HG02852 (cell line): ENCODE measurements at regions not wholly inside any gene's neighbourhood (a gene's known extent, or its start where the extent isn't known, plus 50 kb on each side); places are given as distances from the start of the nearest gene placed in this dataset.

Experiments used
- ATAC-seq: cut with Tn5 transposase; IDR thresholded peaks from one replicate; pipeline ENCODE4 v1.9.1; 2021; ENCODE audit warnings: mild to moderate bottlenecking, moderate library complexity; ENCODE audit not compliant: unreplicated experiment

- ATAC-seq, result no peak
These were observed 59.8 kb upstream of the FHIT start for GRCh38 chr3:61311044-61311443.

GRCh38 chr3:61315871-61316270, 64.6 kb upstream of the FHIT start:
- ATAC-seq, result no peak

GRCh38 chr3:61323094-61323493, 71.8 kb upstream of the FHIT start:
- no peak for ATAC-seq

- no peak for ATAC-seq
These were observed 80.8 kb upstream of the FHIT start for GRCh38 chr3:61331929-61332552.

GRCh38 chr3:61333192-61333961, 82.1 kb upstream of the FHIT start:
- ATAC-seq, result no peak

GRCh38 chr3:61334783-61335182, 83.5 kb upstream of the FHIT start:
- ATAC-seq, result no peak

GRCh38 chr3:61340931-61341461, 89.7 kb upstream of the FHIT start:
- no peak for ATAC-seq

GRCh38 chr3:61343543-61343942, 92.3 kb upstream of the FHIT start:
- ATAC-seq, result no peak

GRCh38 chr3:61345020-61345419, 93.8 kb upstream of the FHIT start:
- ATAC-seq, result no peak

GRCh38 chr3:61347981-61348380, 96.7 kb upstream of the FHIT start:
- no peak for ATAC-seq

- ATAC-seq, result no peak
These were observed 98.5 kb upstream of the FHIT start for GRCh38 chr3:61349717-61350116.

- ATAC-seq, result no peak
These were observed 99.6 kb upstream of the FHIT start for GRCh38 chr3:61350782-61351309.

GRCh38 chr3:61352306-61352705, 101.1 kb upstream of the FHIT start:
- ATAC-seq, result no peak

- no peak for ATAC-seq
These were observed 102.1 kb upstream of the FHIT start for GRCh38 chr3:61353382-61353781.

- ATAC-seq, result no peak
These were observed 103.4 kb upstream of the FHIT start for GRCh38 chr3:61354604-61355003.

GRCh38 chr3:61356685-61357084, 105.4 kb upstream of the FHIT start:
- no peak for ATAC-seq

GRCh38 chr3:61357902-61358301, 106.7 kb upstream of the FHIT start:
- no peak for ATAC-seq

GRCh38 chr3:61358364-61358763, 107.1 kb upstream of the FHIT start:
- peak; percentile 99 for ATAC-seq

- no peak for ATAC-seq
These were observed 109.2 kb upstream of the FHIT start for GRCh38 chr3:61360297-61360965.

- no peak for ATAC-seq
These were observed 118.4 kb upstream of the FHIT start for GRCh38 chr3:61369678-61370077.

GRCh38 chr3:61371123-61371522, 119.9 kb upstream of the FHIT start:
- ATAC-seq, result peak; percentile 70

- ATAC-seq, result no peak
These were observed 121.5 kb upstream of the FHIT start for GRCh38 chr3:61372723-61373122.
